HEK293T (cell line): ENCODE measurements at regions not wholly inside any gene's neighbourhood (a gene's known extent, or its start where the extent isn't known, plus 50 kb on each side); places are given as distances from the start of the nearest gene placed in this dataset.

ENCODE experiments used
- FOXA1 ChIP-seq: fragments of 450-650 bp; IDR thresholded peaks from 2 replicates; pipeline ENCODE4 v1.6.1; 2016; ENCODE audit warnings: mild to moderate bottlenecking
- FOXM1 ChIP-seq: fragments of 450-650 bp; IDR thresholded peaks from 2 replicates; pipeline ENCODE4 v1.6.1; 2017; ENCODE audit warnings: mild to moderate bottlenecking, borderline replicate concordance
- HDGF ChIP-seq: fragments of 450-650 bp; IDR thresholded peaks from 2 replicates; pipeline ENCODE4 v1.6.1; 2017; ENCODE audit warnings: antibody characterized with exemption, borderline replicate concordance
- NFRKB ChIP-seq: fragments of 450-650 bp; IDR thresholded peaks from 2 replicates; pipeline ENCODE4 v1.6.1; 2016; ENCODE audit warnings: mild to moderate bottlenecking, moderate library complexity

DNA sequence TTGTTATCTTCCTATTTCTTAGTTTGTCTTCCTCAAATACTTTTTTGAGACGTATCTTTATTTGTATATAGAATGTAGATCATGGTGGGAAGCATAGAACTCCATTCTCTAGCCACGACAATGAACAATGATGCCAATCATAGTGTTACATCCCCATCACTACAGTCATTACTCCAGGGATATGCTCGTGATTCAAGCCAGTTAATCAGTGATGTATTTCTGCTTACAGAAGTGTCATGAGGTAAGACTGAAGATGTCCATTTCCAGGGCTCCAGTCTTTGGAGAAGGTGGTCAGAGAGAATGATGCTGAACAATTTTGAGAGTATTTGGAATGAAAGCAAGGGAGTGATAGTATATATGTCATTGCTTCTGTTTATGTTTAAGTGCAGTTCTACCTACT lies 777.2 kb upstream of the TMEFF2 start:
- TF ChIP-seq FOXA1 (no peak), HDGF (no peak), FOXM1 (no peak), NFRKB (no peak)
